ENCODE measurements at regions not wholly inside any gene's neighbourhood (a gene's known extent, or its start where the extent isn't known, plus 50 kb on each side); places are given as distances from the start of the nearest gene placed in this dataset.
"Not testable (repeated sequence)": the region's sequence is repeated elsewhere in the genome, so short reads cannot be mapped to it uniquely, and the experiment has no call there.

DNA sequence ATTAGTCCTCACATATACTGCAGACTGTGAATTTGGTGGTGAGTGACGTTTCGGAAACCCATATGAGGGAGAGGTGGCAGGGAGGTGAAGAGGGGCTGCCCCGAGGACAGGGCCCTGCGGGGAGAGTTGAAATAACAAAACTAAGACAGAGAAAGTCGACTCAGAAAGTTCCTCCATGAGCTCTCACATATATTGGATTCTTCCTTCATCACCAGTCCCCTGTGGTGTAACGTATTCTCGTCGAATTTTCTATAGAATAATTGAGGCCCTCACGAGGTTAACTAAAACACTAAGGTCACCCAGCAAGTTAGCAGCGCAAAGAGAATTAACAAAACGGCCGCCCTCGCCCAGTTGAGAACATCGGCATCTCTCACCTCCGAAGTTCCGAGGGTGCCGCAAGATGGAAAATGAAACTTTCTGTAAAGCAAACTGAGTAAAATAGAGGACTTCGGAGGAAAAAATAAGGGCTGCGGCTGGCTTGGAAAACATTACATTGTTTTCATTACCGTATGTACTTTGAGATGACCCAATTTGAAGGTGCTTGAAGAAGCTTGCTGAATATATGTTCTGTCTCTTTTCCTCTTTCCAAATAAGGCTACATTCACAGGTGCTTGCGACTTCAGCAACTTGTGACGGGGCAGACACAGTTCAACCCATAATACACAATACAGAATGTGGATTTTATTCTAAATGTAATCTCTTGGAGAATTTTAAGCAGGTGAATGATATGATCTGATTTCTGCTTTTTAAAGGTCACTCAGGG is 490.9 kb upstream of the JARID2 start:
- DNase-seq (ENCODE audit: low spot score), result no peak

DNA sequence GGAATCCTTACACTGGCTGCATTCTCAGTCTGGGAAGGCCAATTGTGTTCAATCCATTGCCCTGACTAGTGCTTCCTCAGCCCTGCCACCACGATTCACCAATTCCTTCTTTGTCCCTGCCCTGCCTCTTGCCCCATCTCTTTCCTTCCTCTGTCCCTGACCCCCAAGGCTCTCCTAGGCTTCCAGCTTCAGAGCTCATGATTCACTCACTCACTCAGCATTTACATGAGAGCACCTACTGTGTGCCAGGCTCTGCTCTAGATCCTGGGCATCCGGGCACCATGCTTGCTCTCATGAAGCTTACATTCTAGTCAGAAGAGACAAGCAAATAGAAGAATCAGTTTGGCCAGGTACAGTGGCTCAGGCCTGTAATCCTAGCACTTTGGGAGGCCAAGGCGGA is 489.5 kb upstream of the JARID2 start:
- no peak for DNase-seq (ENCODE audit: low spot score)

DNA sequence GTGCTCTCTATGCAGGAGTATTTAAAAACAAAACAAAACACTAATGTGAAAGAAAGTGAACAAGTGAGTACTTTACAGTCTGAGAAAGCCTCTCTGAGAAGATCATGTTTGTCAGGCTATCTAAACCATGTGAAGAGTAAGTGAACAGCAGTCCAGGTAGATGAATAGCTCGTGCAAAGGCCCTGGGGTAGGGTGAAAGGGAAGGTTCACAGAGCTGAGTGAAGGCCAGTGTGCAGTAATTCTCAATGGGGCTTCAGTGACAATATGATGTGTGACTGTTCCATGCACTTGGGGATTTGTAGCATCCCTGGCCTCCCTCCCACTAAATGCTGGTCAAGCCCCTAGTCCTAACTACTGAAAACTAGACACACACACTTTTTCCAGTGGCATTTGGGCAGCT is 488.9 kb upstream of the JARID2 start:
- no peak for DNase-seq (ENCODE audit: low spot score)

DNA sequence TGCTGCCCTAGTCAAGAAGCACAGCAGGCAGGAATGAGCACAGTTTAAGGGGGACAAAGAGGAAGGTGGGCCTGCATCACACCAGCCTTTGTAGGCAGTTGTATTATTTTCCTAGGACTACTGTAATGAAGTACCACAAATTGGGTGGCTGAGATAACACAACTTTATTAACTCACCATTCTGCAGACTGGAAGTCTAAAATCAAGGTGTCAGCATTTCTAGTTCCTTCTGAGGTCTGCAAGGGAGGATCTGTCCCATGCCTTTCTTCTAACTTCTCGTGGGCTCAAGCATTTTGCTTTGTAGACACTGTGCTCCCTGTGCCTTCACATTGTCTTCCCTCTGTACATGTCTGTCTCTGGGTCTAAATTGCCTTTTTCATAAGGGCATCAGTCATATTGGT is 488.5 kb upstream of the JARID2 start:
- no peak for DNase-seq (ENCODE audit: low spot score)

DNA sequence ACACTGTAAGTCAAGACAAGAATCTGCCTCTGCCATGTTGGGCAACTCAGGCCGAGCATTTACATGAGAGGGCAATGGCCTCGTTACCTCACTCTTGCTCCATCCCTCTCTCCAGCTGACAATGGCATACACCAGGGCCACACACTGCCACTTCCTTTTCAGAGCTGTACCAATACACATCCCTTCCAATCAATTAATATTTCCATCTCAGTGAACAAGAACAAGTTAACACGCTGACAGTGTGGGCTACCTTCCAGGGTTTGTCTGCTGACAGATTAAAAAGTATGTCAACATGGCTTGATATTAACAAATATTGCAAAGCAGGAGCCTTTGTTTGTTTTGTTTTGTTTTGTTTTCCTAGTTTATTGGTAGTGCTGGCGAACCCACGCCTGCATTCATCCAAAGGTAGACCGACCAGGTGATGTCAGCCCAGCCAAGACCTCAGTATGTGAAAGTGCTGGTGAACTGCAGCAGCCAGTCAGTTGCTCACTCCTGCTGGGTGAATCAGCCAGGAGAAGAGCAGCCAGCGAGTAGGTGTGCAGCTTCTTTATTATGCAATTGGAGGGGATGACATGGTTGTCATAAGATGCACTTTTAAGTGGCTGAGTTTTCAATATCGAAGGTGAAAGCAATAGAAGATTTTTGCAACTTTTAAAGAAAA is 487.3 kb upstream of the JARID2 start:
- DNase-seq (ENCODE audit: low spot score), result no peak

DNA sequence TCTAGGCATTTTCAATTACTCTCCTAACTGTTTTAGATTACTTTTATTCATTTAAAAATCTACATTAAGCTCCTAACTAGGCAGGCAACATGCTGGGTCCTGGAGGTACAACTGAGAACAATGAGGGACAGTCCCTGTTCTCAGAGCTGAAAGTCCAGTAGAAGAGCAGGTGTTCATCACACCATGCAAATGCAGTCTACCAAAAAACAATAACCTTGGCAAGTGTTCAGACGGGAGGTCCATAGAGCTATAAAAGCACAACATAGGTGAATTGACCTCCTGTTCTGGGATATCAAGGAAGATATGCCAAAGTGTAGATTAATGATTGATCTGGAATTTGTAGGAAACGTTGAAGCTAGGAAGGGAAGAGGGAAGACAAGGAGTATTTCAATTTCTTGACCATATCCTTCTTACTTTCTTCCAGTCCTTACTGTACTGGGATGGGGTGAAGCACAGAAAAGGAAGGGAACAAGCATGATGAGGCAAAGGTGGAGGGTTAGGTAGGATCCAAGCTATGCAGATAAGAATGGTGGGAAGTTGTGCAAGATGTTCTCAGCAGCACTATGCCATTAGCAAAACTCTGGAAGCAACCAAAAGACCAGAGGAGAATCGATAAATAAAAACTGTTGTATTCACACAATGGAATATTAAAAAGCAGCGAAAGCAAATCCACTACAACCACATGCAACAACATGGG is 485.7 kb upstream of the JARID2 start:
- DNase-seq (ENCODE audit: low spot score), result no peak

DNA sequence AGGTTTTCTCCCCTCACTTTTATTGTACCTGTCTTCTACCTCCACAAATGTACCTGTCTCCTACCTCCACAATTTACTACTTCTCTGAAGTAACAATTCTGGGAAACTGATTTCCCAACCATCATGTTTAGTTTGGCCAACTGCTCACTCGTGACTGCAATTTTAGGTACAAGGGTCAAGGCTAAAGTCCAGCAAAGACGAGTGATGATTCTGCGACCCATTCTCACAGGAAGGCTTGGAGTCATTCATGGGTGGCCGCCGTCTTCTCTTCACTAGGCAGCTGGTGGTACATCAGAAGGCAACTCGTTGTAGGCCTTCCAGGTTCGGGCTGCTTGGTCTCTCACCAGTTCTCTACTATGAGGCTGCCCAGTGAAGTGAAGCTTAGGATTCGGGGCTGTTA is 483.8 kb upstream of the JARID2 start:
- DNase-seq (ENCODE audit: low spot score), result no peak

DNA sequence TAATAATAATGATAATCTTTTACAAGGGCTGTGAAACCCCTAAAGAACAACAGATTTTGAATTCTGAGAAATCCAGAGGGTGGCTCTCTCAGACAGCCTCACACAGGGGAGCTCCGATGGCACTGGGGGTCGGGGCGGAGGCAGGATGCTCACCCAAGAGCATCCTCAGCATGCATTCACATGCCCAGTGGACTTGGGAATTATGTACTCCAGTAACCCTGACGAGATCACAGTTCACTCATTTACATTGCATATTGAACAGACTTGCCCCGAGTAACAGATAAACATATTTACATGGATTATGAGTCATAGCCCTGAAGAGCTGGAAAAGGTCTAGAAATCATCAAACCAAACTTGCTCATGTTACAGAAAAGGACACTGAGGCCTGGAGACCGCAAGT is 482.7 kb upstream of the JARID2 start:
- DNase-seq (ENCODE audit: low spot score), result no peak

DNA sequence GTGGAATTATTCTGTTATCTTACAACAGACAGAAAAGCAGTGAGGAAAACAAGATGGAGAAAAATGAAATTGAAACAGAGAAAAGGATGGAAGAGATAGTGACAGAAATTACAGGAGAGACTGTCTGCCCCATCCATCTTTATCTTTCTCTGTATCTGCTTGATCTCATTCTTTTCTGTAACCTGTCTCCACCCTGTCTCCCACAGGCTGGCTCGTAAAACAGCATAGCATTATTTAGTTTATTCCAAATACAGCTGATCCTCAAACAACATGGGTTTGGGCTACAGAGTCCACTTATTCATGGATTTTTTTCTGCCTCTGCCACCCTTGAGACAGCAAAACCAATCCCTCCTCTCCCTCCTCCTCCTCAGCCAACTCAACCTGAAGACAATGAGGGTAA is 482.3 kb upstream of the JARID2 start:
- no peak for DNase-seq (ENCODE audit: low spot score)

DNA sequence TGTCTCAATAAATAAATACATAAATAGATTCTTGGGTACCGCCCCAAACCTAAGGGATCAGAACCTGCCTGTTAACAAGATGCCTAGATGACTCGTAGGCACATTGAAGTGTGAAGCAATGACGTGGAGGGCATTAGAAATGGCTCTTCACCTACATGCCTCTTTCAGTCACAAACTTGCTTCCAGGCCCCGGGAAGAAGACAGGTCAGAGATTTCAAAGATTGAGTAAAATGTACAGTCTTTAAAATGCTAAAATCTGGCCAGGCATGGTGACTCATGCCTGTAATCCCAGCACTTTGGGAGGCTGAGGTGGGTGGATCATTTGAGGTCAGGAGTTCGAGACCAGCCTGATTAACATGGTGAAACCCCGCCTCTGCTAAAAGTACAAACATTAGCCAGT is 480.8 kb upstream of the JARID2 start:
- no peak for DNase-seq (ENCODE audit: low spot score)

DNA sequence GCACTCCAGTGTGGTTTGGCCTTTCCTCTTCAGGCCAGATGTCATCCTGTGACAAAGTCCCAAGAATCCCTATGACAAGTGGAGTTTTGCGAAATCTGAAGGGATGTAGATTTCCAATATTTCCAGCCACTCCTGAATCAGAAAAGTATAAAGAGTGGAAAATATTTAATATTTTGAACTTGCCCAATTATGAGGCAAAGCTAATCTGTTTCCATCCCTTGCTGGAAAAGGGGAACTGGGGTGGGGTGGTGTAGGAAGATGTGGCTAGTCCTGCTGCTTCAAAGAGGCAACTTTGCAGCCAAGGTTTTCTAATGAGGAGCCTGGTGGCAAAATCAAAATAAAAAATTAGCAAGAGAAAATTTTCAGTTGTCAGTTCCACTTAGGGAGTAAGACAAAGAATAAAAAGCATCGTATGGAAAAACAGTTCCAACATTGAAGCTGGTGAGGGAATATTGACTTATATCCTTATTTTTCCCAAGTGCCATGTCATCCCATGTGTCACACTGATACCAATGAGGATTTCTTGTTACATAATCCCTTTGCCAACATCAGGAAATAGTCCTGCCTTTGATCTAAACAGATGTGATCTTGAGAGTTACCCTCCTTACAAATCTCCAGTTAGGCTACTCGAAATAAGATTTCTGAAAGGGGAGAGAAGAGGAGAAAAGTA is 480.0 kb upstream of the JARID2 start:
- DNase-seq (ENCODE audit: low spot score), result no peak

DNA sequence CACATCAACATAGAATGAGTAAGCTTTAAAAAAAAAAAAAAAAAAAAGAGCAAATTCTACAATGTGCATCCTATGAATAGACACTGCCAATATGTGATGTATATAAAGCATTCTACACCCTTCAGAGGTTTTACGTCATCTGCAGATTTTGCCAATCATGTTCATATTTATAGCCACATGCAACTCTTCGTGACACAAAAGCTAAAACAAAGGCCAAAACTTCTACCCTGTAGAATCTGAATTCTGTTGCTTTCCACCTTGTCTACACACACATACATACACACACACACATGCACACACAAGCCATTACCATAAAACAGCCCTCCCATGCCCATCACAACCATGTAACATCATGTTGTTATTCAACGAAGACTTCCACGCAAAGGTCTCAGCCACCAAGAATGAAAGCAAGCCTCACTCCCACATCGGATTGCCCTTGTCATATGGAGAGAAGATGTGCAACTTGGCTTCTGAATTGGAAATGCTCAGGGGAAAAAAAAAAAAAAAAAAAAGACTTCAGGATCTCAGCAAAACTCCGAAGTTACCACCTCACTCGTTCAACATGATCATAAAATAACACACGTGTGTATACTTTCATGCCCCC is 479.4 kb upstream of the JARID2 start:
- no peak for DNase-seq (ENCODE audit: low spot score)

DNA sequence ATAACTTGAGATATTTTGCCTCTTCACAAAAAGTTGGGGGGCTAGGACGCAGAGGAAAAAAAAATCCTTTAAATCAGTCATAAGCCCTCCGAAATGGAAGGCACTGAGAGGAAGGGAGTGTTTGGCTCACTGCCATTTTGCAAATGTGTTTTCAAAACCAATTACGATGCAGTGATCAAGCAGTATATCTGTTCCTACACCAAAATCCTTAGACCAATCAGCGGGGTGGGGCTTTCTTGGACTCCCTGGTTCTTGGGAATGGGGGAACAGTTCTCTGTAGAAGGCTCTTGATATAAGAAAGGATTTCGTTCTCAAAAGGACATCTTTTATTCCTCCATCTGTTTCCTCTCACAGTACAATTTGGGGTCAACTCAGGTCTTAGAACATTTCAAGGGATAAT is 478.6 kb upstream of the JARID2 start:
- no peak for DNase-seq (ENCODE audit: low spot score)

DNA sequence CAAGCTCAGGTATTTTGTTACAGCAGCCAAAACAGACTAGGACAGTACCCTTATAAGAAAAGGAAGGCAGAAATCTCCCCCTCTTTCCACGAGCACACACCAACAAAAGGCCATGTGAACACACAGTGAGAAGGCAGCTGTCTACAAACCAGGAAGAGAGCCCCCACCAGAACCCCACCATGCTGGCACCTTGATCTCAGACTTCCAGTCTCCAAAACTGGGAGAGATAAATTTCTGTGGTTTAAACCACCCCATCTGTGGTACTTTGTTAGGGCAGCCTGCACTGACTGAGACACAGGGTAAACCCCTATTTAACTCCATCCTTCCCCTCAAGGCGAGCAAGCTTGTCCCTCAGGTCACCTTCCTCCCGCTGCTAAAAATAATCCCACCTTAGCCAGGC is 475.8 kb upstream of the JARID2 start:
- no peak for DNase-seq (ENCODE audit: low spot score)

DNA sequence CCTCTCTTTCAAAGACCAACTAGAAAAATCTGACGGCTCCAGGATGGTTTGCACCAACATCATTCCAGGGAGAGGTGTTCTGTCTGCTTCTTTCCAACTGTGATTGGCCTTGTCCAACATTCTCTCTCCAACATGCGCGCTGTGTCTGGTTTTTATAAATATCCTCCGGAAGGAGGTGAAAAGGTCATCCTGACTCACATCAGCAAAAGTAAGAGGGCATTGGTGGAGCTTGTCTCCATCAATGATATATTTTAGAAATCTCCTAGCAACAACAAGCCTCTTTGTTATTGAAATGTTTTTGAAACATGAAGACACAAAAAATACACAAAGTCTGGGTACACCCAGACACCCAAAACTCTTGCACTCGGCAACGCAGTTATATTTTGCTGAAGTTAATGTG is 475.3 kb upstream of the JARID2 start:
- DNase-seq (ENCODE audit: low spot score), result no peak

DNA sequence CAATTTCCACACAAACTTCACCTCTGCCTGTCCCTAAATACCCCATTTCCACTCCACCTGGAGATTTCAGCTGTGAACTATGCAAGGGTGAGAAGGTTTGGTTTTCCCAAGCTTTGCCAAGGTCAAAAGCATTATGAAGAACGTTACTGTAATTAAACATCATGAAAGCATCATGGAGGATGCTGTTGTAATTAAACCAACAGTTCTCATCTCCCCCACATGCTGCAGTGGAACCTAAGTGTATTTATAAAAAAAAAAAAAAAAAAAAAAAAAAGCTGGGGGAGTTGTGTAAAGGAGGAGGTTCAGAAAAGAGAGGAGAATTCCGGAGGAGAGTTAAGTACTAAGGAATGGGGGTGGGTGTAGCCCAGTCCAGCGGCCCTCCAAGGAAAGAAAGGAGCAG is 474.9 kb upstream of the JARID2 start:
- DNase-seq (ENCODE audit: low spot score), result no peak

DNA sequence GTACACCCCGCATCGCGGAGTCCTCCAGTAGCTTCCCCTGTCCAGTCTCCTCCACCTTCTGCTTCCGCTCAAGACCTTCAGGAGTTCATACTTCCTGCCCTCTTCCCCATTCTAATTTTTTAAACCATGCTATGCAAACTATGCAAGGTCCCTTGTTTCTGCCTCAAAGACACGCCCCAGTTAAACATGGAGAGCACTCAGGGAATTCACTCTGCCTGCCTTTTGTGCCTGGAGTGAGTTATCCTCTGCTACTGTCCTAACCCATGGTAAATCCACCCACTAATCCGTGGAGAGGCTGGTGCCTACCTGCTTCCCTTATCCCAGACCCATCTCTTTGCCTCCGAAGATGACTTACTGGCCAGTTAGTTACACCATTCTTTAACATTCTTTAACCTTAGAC is 473.7 kb upstream of the JARID2 start:
- DNase-seq (ENCODE audit: low spot score), result no peak

DNA sequence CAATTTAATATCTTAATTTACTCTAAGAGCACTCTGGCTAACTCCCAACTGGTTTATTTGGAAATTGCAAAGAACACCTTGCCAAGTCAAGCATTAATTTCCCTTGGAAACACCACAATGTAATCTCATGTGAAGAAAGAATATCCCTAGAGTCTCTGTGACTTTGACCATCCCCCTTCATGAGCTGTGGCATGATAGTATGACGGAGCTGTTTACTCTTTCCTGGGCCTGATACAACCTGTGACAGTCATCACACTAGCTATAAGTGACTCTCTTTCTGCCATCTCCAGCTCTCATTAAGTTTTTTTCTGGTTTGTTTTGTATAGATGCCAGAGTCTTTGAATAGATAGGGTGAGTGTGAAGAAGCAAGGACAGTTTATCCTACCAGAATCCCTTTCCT is 470.3 kb upstream of the JARID2 start:
- DNase-seq (ENCODE audit: low spot score), result no peak

DNA sequence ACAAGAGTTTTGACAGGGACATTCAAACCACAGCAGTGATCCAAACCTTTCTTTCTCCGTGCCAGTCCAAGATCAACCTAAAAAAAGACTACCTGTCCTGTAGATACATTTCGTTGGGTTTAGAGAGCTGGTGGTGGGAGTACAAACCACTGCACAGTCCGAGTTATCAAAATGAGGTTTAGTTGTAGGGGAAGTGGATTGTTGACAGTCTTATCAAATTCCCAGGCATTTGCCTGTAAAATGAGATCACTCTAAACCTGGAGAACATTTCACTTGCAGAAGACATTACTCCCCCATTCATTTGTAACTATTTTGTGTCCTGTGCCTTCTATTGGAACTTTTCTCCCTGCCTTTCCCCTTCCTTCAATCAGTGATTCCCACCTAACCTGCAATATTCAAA is 469.6 kb upstream of the JARID2 start:
- DNase-seq (ENCODE audit: low spot score), result no peak

DNA sequence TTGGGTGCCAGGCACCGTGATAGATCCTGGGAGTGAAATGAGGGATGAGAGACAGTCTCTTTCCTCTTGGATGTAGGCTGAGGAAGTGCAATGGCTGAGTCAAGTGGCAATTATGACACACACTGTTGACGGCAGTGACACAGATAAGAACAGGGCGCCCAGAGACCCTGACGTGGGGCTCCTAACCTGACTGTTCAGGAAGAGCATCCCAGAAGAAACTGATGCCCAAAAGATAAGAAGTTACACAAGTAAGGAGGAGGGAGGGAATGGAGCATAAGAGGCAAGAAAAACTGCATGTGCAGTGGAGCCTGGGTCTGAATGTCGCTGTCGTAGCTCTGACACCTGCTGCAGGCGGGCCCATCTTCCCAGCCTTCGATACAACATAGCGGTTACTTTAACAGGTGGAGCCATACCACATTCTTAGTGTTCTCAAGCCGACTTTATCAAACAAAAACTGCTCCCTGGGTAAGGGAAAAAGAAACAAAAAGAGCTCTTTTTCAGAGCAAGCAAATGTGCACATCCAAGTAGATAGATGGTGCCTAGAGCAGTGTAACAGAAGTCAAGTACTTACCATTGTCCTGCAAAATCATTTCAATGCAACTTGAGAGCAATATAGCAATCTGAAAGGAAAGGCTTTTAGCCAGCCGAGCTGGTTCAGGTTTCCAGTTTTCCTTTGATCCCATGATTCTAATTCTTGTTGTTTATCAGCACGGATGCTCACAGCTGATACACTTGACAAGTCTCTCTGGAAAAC is 463.9 kb upstream of the JARID2 start:
- DNase-seq (ENCODE audit: low spot score), result no peak

DNA sequence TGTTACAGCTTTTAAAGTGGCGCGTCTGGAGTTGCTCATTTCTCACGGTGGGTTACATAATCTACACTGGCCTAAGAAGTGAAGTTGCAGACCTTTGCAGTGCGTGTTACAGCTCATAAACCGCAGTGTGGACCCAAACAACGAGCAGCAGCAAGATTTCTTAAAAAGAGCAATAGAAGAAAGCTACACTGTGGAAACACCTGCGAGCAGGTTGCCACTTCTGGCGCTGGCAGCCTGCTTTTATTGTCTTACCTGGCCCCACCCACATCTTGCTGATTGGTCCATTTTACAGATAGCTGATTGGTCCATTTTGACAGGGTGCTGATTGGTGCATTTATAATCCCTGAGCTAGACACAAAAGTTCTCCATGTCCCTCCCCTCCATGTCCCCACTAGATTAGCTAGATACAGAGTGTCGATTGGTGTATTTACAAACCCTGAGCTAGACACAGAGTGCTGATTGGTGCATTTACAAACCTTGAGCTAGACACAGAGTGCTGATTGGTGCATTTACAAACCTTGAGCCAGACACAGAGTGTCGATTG is 462.9 kb upstream of the JARID2 start:
- not testable (repeated sequence) for DNase-seq (ENCODE audit: low spot score)

All from LoVo (cell line).